DOHH2 (cell line): ENCODE measurements at regions not wholly inside any gene's neighbourhood (a gene's known extent, or its start where the extent isn't known, plus 50 kb on each side); places are given as distances from the start of the nearest gene placed in this dataset.

Experiments used
- H3F3A ChIP-seq: fragments of 200-600 bp; sonication (generic), shearing (Covaris generic); 2 replicates; pipeline ENCODE4 v1.6.0; 2016; ENCODE audit warnings: antibody characterized with exemption, mild to moderate bottlenecking; ENCODE audit not compliant: control insufficient read depth, insufficient read depth
- H3K27ac ChIP-seq: fragments of 200-600 bp; sonication (generic); 2 replicates; pipeline ENCODE4 v1.5.1; 2014; ENCODE audit warnings: low read depth, mild to moderate bottlenecking, low read length, moderate library complexity
- H3K27me3 ChIP-seq: fragments of 200-600 bp; sonication (generic); 2 replicates; pipeline ENCODE4 v1.6.1; 2014; ENCODE audit warnings: mild to moderate bottlenecking, low read length, mixed read lengths; ENCODE audit not compliant: control insufficient read depth
- H3K36me3 ChIP-seq: fragments of 200-600 bp; sonication (generic); 2 replicates; pipeline ENCODE4 v1.6.1; 2014; ENCODE audit warnings: mild to moderate bottlenecking, low read length, moderate library complexity, mixed read lengths; ENCODE audit not compliant: control insufficient read depth
- H3K4me1 ChIP-seq: fragments of 200-600 bp; sonication (generic); 2 replicates; pipeline ENCODE4 v1.6.1; 2014; ENCODE audit warnings: mild to moderate bottlenecking, low read length, mixed read lengths; ENCODE audit not compliant: control insufficient read depth
- H3K4me2 ChIP-seq: fragments of 200-600 bp; sonication (generic); 2 replicates; pipeline ENCODE4 v1.6.0; 2014; ENCODE audit warnings: mild to moderate bottlenecking, low read length, moderate library complexity
- H3K4me3 ChIP-seq: fragments of 200-600 bp; sonication (generic); 2 replicates; pipeline ENCODE4 v1.5.1; 2014; ENCODE audit warnings: mild to moderate bottlenecking, low read length, mixed read lengths
- H3K79me2 ChIP-seq: fragments of 200-600 bp; sonication (generic); 2 replicates; pipeline ENCODE4 v1.6.1; 2014; ENCODE audit warnings: mild to moderate bottlenecking, low read length, mixed read lengths; ENCODE audit not compliant: control insufficient read depth
- H3K9me2 ChIP-seq: fragments of 200-600 bp; sonication (generic); replicated peaks from 2 replicates; pipeline ENCODE4 v1.6.1; 2014; ENCODE audit warnings: mild to moderate bottlenecking, low read length, mixed read lengths; ENCODE audit not compliant: control insufficient read depth
- H3K9me3 ChIP-seq: fragments of 200-600 bp; sonication (generic); 2 replicates; pipeline ENCODE4 v1.6.1; 2014; ENCODE audit warnings: antibody characterized with exemption, low read length, mixed read lengths; ENCODE audit not compliant: control insufficient read depth, insufficient read depth
- H4K20me1 ChIP-seq: fragments of 200-600 bp; sonication (generic); 2 replicates; pipeline ENCODE4 v1.6.0; 2014; ENCODE audit warnings: low read depth, mild to moderate bottlenecking, antibody characterized with exemption, low read length, moderate library complexity; ENCODE audit not compliant: control insufficient read depth, insufficient read depth
- EZH2phosphoT487 ChIP-seq: fragments of 200-600 bp; sonication (generic); IDR thresholded peaks from 2 replicates; pipeline ENCODE4 v1.6.1; 2017; ENCODE audit warnings: borderline replicate concordance, mild to moderate bottlenecking, antibody characterized with exemption, low read length, moderate library complexity, mixed read lengths
- TF ChIP-seq, protein P1 (sequence below): fragments of 200-600 bp; sonication (generic); IDR thresholded peaks from one replicate; pipeline ENCODE4 v1.5.1; 2014; ENCODE audit warnings: antibody characterized with exemption, mild to moderate bottlenecking, low read depth, low read length; ENCODE audit not compliant: poor library complexity, severe bottlenecking

DNA sequence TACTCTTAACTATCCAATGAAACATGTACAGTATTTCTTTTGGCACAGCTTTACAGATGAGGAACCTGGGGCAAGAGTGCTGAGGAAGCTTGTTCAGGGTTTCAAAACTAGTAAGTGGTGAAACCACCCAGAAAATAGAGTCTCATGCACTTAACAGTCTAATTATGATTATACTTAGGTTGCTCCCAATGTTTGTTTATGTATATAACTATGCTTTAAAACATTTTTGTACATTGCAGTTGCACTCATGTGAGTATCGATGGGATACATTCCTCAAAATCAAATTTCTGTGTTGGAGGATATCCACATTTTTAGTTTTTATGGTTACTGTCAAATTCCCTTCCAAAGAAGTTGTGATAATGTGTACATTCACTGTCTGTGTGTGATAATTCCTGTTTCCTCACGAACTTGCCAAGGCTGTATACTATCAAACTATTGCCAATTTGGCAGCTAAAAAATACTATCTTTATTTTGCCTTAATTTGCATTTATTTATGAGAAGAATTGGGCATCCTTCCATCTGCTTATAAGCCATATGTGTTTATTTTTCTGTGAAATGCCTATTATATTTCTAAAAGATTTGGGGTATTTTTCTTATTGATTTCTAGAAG is 143.9 kb upstream of the SSTR1 start:
- H3K4me1 ChIP-seq: no peaks in the 10 kb centered on the region
- H3K79me2 ChIP-seq: no peaks in the 10 kb centered on the region
- H3F3A ChIP-seq: 0 out of 2 replicates have a peak, but pooled peaks cover 3% of the 10 kb centered on the region
- TF ChIP-seq, protein P1, sequence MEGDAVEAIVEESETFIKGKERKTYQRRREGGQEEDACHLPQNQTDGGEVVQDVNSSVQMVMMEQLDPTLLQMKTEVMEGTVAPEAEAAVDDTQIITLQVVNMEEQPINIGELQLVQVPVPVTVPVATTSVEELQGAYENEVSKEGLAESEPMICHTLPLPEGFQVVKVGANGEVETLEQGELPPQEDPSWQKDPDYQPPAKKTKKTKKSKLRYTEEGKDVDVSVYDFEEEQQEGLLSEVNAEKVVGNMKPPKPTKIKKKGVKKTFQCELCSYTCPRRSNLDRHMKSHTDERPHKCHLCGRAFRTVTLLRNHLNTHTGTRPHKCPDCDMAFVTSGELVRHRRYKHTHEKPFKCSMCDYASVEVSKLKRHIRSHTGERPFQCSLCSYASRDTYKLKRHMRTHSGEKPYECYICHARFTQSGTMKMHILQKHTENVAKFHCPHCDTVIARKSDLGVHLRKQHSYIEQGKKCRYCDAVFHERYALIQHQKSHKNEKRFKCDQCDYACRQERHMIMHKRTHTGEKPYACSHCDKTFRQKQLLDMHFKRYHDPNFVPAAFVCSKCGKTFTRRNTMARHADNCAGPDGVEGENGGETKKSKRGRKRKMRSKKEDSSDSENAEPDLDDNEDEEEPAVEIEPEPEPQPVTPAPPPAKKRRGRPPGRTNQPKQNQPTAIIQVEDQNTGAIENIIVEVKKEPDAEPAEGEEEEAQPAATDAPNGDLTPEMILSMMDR: no peak
- no peak for TF ChIP-seq EZH2phosphoT487
- H3K27me3 ChIP-seq: no peaks in the 10 kb centered on the region
- no peaks in the 10 kb centered on the region; the same call in 1 of the 2 replicates for H3K36me3 ChIP-seq
- peaks cover 32% of the 10 kb centered on the region; the same call in 1 of the 2 replicates for H3K9me3 ChIP-seq
- no peaks in the 10 kb centered on the region for H3K9me2 ChIP-seq
- no peak overlapping the region for H3K4me3 ChIP-seq
- H3K4me2 ChIP-seq: no peak overlapping the region
- no peaks in the 10 kb centered on the region for H4K20me1 ChIP-seq
- no peak overlapping the region for H3K27ac ChIP-seq

DNA sequence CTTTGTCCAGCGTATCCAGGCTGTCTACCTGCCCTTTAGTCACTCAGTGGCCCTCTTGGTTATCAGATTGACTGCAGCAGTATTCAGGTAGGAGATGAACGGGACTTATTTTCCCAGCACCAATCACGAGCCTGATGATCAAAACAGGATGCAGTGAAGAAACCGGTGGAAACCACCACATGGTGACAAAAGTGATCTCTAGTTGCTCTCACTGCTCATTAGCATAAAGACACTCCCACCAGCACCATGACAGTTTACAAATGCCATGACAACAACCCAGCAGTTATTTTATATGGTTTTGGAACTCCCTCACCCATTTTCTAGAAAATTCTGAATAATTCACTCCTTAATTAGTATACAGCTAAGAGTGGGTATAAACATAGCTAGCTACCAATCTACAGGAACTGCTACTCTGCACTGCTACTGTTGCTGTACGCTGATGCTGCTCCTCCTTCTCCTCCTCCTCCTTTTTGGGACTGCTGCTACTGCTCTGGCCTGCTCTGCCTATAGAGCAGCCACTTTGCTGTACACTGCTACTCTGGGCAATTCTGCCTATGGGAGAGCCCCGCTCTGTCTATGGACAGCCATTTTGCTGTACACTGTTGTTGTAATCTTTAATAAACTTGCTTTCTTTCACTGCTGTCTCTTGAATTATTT is 142.5 kb upstream of the SSTR1 start:
- Histone ChIP-seq H3K4me2 (no peak overlapping the region), H3K4me3 (no peak overlapping the region), H3K36me3 (no peaks in the 10 kb centered on the region; the same call in 1 of the 2 replicates), H3K27me3 (no peaks in the 10 kb centered on the region), H3F3A (0 out of 2 replicates have a peak, but pooled peaks cover 3% of the 10 kb centered on the region), H3K4me1 (no peaks in the 10 kb centered on the region), H3K9me2 (no peaks in the 10 kb centered on the region), H3K79me2 (no peaks in the 10 kb centered on the region), H4K20me1 (no peaks in the 10 kb centered on the region), H3K27ac (no peak overlapping the region), H3K9me3 (peaks cover 32% of the 10 kb centered on the region; the same call in 1 of the 2 replicates)
- TF ChIP-seq, protein P1: no peak
- TF ChIP-seq EZH2phosphoT487: no peak

DNA sequence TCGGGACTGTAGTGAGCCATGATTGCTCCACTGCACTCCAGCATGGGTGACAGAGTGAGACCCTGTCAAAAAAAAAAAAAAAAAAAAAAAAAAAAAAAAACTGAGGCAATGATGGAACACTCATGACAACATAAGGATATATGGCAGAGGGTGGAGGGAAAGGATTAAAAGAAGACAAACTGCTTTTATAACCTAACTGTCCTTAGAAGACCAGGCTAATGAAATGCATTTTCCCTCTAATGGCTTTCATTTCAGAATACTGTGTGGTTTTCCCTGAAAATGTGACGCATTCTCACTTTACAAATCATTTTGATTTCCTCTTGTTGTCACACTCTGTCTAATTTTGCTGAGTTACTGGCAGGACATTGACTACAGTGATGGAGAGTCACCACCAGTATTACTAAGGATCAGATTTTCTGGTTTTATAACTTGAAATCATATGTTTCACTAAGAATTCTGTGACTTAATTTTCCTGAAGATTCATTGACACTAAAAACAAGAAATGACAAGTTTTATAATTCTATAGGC is 137.6 kb upstream of the SSTR1 start:
- TF ChIP-seq, protein P1: no peak
- H4K20me1 ChIP-seq: no peaks in the 10 kb centered on the region
- no peaks in the 10 kb centered on the region for H3K27me3 ChIP-seq

More for the DNA sequence above, 137.6 kb upstream of the SSTR1 start:
- Histone ChIP-seq H3K4me2 (no peak overlapping the region), H3K79me2 (no peaks in the 10 kb centered on the region), H3K27ac (no peak overlapping the region), H3K4me1 (no peaks in the 10 kb centered on the region), H3F3A (no peaks in the 10 kb centered on the region), H3K9me3 (peaks cover 6% of the 10 kb centered on the region; the same call in 1 of the 2 replicates), H3K9me2 (no peaks in the 10 kb centered on the region), H3K36me3 (no peaks in the 10 kb centered on the region; the same call in 1 of the 2 replicates), H3K4me3 (no peak overlapping the region)
